ENCODE measurements at regions not wholly inside any gene's neighbourhood (a gene's known extent, or its start where the extent isn't known, plus 50 kb on each side); places are given as distances from the start of the nearest gene placed in this dataset.

GRCh38 chr7:41274179-41274578 lies 428.7 kb downstream of the INHBA start (continued):
- TF ChIP-seq ATF3 (IDR thresholded peaks at IDR 0.05; ENCODE audit: borderline replicate concordance, extremely low read depth, low read depth, low read length): no peak
- TF ChIP-seq ESRRA (IDR thresholded peaks at IDR 0.05; ENCODE audit: low read length): no peak
- no peak for TF ChIP-seq HCFC1 (IDR thresholded peaks at IDR 0.05; ENCODE audit: low read length)
- TF ChIP-seq BHLHE40 (IDR thresholded peaks at IDR 0.05; ENCODE audit: borderline replicate concordance in 1 of 2, low read depth in 2 of 2, low read length in 1 of 2): no peak
- TF ChIP-seq MYC (IDR thresholded peaks at IDR 0.05; ENCODE audit: insufficient read depth, insufficient read length, insufficient replicate concordance, low read length, severe bottlenecking): no peak
- TF ChIP-seq ZBTB33 (IDR thresholded peaks at IDR 0.05): no peak

- in situ Hi-C loops (cut with MboI): no loop called here
- H3K9me3 ChIP-seq (replicated peaks; ENCODE audit: control insufficient read depth, insufficient read depth, low read length): no peaks in the 10 kb centered on the region
- ATAC-seq (peak; percentile 58), DNase-seq (ENCODE audit: low read depth, low spot score) (no peak), FAIRE-seq (no peak)
- no peaks in the 10 kb centered on the region for H3K4me1 ChIP-seq (ENCODE audit: control insufficient read depth, insufficient read depth, low read length)
- no peaks in the 10 kb centered on the region for H3K79me2 ChIP-seq (ENCODE audit: control insufficient read depth, insufficient read depth, low read length)
- TF ChIP-seq MAX (IDR thresholded peaks at IDR 0.05; ENCODE audit: low read depth, low read length) (no peak), ASH2L (IDR thresholded peaks at IDR 0.05; ENCODE audit: borderline replicate concordance, low read depth) (no peak), E2F4 (IDR thresholded peaks at IDR 0.05; ENCODE audit: low read depth, low read length) (no peak), ATF3 (IDR thresholded peaks at IDR 0.05; ENCODE audit: borderline replicate concordance, extremely low read depth, low read depth, low read length) (no peak), E2F8 (IDR thresholded peaks at IDR 0.05; ENCODE audit: low read depth, partially characterized antibody) (no peak), ZBED1 (IDR thresholded peaks at IDR 0.05; ENCODE audit: borderline replicate concordance) (no peak), MYC (IDR thresholded peaks at IDR 0.05; ENCODE audit: insufficient read depth, insufficient read length, insufficient replicate concordance, low read length, severe bottlenecking) (no peak), KLF5 (IDR thresholded peaks at IDR 0.05; ENCODE audit: partially characterized antibody) (no peak), IKZF1 (conservative IDR thresholded peaks at IDR 0.05) (no peak)
- ChIA-PET RAD21 (ENCODE audit: unreplicated experiment) (no interaction called here), POLR2A (no interaction called here), SMC1A (ENCODE audit: uncharacterized antibody, unreplicated experiment) (no interaction called here), CTCF (interaction anchor here (0.7 kb wide), 1 partner anchor 15 kb away, joined by 3 read pairs; no protein-coding TSS in a partner anchor)
- no peak overlapping the region for H3K4me3 ChIP-seq
- H3K36me3 ChIP-seq (ENCODE audit: control insufficient read depth in 2 of 2, insufficient read depth in 2 of 2, low read length in 1 of 2): no peaks in the 10 kb centered on the region
- no peak overlapping the region for H3K9ac ChIP-seq (ENCODE audit: control insufficient read depth, insufficient read depth, low read length)
- no peaks in the 10 kb centered on the region for H4K20me1 ChIP-seq (ENCODE audit: control insufficient read depth, insufficient read depth)
- H2AFZ ChIP-seq (ENCODE audit: control insufficient read depth, low read depth, low read length): no peak overlapping the region
- BruUV-seq (replicated peaks): no TSS peak
- no peak overlapping the region for H3K27ac ChIP-seq (ENCODE audit: control insufficient read depth, insufficient read depth)
- intact Hi-C loops (cut with micrococcal nuclease; ENCODE audit: unreplicated experiment): no loop called here
- no peaks in the 10 kb centered on the region; a peak in 1 of 4 replicates for H3K27me3 ChIP-seq (replicated peaks in 1 of 2; ENCODE audit: control insufficient read depth in 2 of 2, insufficient read depth in 2 of 2, low read length in 1 of 2)
- WGBS (ENCODE audit: insufficient coverage, insufficient replicate concordance, low lambda C conversion rate, missing lambda C conversion rate): 20% methylated on average over 5 of the region's 5 CpGs
- H3K4me2 ChIP-seq (ENCODE audit: control insufficient read depth, insufficient read depth): no peak overlapping the region
Measured at GRCh38 chr7:41272664-41273063, 430.2 kb downstream of the INHBA start.

All from GM12878 (cell line).